GM19397 (cell line): ENCODE measurements at regions not wholly inside any gene's neighbourhood (a gene's known extent, or its start where the extent isn't known, plus 50 kb on each side); places are given as distances from the start of the nearest gene placed in this dataset.
A peak's percentile ranks its signal among the peaks of the same experiment; 100 is the strongest.
"Not testable (repeated sequence)": the region's sequence is repeated elsewhere in the genome, so short reads cannot be mapped to it uniquely, and the experiment has no call there.

ENCODE experiments used
- ATAC-seq: cut with Tn5 transposase; IDR thresholded peaks from one replicate; pipeline ENCODE4 v1.9.1; 2021; ENCODE audit warnings: mild to moderate bottlenecking, moderate library complexity; ENCODE audit not compliant: unreplicated experiment

DNA sequence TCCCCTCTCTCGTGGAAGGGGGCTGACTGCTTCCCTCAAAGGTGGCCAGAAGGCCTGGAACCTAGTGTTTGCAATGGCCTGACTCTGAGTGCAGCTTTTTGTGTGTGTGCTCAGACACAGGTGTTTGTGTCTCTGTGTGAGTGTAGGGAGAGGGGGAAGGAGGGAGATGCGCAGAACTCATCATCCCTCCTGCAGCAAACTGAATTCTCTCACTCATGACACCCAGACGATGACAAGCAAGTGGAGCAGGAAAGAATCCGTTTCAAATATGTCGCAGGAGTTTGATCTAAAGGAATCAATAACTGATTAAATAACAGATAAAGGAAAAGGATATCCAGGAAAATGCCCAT lies 101.4 kb downstream of the TNFAIP3 start:
- no peak for ATAC-seq

DNA sequence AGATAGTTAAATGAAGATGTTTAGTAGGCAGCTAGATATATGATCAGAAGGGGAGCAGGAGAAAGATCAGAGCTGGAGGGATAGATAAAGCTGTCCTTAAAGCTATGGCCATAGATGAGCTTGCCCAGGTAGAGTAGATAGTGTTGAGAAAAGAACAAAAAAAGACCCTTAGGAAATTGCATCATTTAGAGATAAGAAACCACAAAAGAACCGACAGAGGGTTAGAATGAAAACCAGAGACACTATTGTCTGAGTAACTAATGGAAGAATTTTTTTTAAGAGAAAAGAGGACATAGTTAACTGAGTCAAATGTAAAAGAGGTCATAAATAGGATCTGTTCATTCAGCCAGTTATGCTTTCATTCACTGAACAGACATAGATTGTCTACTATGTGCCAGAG lies 101.8 kb downstream of the TNFAIP3 start:
- ATAC-seq, result no peak

DNA sequence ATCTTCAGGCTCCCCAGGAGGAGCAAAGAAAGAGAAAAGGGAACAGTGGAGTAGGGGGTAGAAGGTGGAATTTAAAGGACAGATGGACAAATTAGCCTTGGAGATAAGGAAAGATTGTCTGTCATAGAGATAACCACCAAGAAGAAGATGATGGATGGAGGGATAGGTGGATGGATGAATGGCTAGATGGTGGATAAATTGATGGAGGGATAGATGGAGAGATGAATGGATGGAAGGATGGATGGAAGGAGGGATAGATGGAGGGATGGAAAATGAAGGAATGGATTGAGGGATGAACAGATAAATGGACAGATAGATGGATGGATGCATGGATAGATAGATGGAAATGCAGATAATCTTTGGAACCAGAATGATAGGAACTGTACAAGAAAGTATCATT lies 102.8 kb downstream of the TNFAIP3 start:
- ATAC-seq, result no peak

DNA sequence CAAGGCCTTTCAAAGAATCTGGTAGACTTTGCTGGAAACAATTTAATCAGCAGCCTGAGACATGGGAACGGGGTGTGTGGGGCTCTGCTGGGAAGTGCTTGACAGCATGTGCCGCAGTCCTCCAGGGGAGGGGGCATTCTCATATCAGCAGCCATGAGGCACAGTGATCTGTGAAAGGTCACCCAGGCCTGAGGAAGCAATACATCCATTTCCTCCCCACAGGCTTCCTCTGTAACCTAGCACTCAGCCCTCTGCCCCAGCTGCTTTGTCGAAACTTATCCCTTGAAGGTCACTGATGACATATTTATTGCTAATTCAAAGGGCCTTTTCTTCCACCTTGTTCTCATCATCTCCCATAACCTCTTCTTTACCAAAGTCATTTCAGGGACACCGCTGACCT lies 103.3 kb downstream of the TNFAIP3 start:
- ATAC-seq, result peak; percentile 66

DNA sequence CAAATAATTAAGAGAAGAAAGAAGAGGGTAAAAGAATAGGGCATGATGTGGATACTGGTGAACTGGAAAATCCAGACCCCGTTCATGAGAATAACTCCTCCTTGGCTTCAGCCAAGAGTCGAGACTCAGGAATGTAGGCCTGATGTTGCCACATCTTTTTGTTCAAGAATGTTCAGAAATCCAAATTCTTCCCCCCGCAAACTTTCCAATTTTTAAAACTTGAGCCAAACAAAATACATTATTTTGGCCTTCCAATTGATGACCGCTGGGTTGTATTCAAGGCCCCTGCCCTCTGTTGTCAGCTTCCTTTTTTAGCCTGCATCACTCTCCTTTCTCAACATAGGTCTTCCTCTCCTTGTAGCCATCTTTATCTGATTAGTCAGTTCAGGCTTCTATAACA lies 106.1 kb downstream of the TNFAIP3 start:
- no peak for ATAC-seq

DNA sequence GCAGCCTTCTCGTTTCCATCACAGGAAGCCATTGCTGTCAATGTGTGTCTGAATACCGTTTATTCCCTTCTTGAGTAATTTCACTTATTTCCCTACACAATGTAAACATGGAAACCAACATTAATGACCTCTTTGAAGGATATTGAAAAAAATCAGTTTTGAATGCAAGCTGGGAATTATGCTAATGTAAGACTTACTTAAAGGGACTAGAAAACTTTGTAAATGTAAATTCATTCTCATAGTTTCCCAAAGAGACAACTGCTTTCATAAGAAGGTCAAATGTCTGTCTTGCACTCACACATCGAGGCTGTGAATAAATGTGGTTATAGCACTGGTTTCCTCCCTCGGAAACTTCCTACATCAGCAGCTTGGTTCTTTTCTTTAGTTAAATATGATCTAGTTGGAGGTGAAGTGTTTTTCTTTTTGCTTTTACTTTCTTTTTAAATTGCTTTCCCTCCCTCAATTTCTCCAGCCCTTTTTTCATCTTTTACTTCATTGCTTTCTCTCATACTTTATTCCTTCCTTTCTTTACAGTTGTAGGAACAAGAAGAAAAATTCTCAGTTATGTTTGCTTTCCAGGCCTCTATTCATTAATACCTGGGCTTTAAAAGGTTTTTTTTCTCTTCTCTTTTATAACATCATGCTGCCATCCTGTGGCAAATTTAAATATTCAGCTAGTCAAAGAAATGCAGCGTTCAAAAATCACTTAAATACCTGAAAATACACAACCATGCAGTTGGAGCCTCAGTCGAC lies 108.3 kb downstream of the TNFAIP3 start:
- no peak for ATAC-seq

DNA sequence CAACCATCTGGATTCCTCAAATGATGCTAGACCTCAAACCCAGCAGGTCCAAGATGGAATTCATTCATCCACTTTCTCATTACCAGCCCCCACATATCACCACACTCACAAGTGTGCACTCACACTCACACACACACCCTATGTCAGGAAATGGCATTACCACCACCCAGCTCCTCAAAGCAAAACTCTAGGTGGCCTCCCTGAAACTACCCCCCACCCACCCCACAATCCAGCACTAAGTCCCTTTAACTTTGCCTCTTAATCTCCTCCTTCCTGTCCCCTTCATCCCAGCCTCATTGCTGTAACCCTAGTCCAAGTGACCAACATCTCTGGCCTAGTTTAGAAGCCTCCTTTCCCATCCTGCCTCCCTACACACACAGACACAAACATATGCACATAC lies 109.4 kb downstream of the TNFAIP3 start:
- no peak for ATAC-seq

DNA sequence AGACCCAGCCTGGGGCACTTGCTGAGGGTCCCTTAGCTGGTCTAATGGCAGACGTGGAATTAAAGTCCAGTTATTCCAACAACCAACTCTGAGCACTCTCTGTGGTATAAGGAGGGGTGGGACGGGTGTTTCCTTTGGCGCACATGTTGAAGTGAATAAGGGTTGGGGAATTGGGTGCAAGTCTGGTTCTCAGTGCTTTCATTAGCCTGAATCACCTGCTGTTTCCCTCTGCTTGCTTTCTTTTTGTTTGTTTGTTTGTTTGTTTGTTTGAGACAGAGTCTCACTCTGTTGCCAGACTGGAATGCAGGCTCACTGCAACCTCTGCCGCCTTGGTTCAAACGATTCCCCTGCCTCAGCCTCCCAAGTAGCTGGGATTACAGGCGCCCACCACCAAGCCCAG lies 110.1 kb downstream of the TNFAIP3 start:
- no peak for ATAC-seq

DNA sequence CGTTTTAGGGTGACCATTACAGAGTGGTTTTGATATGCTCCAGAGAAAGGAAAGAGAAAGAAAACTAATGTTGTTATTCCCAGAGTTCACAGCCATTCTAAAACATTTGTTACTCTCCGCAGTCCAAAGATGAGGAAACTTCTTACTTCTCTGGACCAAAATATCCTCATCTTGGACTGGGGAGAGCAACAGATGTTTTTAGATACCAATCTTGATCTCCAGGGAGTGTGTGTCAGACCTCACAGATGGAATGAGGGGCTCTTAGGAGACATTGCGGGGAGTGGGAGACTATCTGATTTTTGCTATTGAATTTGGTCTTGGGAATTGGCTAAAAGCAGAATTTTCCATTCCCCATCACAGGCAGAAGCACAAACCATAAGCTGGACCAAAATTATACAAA lies 110.8 kb downstream of the TNFAIP3 start:
- no peak for ATAC-seq

DNA sequence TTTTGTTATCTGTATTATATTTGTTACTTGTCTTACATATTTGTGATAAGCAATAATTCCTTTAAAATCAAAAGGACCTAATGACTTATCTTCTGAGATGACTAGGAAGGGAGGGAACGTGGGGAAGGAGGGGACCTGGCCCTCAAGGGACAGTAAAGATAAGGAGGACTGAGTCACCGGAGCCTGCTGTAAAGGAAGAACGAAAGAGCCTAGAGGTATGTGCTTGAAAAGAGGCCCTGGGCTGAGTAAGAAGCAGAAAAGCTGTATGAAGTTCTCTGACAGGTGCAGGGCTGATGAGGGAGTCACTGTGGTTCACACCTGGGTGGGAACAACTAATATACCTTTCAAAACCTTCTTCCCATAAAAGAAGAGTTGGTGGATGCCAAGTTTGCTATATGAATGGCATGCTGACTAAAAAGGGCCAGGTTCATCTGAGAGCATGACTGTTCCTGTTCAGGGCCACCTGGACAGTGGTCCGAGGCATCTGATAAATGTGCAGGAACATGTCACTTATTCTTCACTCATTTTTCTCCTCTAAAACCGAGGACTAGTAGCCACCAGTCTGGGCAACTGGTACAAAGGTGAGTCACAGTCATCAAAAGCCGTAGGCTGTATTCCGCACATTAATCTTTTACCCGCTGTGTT lies 111.3 kb downstream of the TNFAIP3 start:
- no peak for ATAC-seq

DNA sequence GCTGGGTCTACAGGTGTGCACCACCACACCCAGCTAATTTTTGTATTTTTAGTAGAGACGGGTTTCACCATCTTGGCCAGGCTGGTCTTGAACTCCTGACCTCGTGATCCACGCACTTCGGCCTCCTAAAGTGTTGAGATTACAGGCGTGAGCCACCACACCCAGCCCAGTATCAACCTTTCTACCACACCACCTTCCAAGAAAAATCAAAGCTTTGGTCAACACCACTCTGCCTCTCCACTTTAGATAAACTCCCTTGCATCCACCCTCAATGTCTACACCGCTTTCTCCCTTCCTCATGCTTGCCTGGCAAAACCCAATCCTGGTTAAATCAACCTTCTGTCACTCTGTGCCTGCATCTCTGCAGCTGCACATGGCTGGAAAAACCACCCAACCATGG lies 112.2 kb downstream of the TNFAIP3 start:
- ATAC-seq, result not testable (repeated sequence)

DNA sequence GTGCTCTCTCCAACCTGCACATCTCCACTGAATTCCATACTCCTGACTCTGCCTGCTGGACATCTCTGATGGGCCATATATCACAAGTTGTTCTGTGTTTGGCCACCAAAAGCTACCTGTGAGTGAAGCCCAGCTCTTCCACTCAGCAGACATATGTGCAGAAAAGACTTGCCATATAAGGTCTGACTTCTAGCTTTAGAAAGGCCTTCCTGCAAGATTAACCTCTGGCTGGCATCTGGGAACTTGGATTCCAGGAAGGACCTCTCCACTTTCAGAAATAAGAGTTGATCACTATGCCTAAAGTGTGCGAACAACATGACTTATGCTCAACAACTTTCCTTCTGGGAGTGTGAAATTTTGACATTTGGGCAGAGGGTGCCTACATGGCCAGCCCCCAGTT lies 113.7 kb downstream of the TNFAIP3 start:
- ATAC-seq, result no peak

DNA sequence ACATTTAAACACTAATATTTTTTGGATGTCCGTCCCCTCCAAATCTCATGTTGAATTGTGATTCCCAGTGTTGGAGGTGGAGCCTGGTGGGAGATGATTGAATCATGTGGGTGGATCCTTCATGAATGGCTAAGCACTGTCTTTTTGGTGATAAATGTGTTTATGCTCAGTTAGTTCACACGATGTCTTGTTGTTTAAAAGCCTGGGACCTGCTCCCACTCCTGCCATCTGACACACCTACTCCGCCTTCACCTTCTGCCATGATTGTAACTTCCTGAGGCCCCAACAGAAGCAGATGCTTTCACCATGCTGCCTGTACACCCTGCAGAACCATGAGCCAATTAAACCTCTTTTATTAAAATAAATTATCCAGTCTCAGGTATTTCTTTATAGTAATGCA lies 114.7 kb downstream of the TNFAIP3 start:
- ATAC-seq, result no peak

DNA sequence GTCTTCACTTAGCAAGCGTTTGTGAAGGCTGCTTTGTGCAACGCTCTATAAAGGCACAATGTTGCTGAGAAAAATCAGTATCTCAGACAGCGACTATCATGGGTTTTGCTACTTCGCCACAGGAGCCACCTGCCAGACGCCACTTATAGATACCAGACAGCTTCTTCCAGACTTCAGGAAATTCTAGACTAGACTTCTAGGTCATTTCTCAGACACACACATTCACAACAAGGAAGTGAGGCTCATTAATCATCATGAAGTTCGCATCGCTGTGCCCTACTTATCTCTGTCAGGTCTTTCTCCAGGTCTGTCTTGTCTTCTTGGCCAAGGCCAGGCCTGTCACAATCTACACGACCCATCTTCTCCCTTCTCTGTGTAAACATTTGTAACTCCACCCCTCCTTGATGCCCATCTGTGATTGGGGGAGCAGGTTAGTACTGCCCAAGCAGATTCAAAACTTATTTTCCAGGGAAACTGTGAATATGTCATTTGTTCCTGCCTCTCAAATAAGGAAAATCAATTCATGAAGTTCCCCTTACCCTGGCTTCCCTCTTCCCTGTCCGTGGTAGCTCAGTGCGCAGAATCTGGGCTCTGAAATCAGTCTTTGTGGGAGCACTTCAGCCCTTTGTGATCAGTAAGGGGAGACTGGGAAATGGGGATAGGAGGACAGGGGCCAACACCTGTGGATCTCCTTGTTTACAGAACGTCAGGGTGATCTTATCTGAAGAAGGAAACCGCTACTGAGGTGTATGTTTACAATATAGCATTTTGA lies 115.5 kb downstream of the TNFAIP3 start:
- ATAC-seq, result no peak

DNA sequence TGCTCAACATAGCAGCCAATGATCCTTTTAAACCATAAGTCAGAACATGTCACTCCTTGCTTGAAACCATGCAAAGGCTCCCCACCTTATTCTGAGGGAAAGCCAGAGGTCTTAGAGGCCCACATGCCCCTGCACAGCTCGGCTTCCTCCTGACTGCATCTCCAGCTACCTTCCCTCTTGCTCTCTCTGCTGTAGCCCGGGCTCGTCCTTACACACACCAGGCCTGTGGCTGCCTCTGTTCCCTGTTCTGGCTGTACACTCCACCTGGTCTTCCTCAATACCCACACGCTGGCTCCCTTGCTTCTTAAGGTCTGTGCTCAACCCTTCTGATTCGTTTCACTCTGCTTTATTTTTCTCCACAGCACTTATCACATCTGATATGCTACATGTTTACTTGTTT lies 116.2 kb downstream of the TNFAIP3 start:
- no peak for ATAC-seq

DNA sequence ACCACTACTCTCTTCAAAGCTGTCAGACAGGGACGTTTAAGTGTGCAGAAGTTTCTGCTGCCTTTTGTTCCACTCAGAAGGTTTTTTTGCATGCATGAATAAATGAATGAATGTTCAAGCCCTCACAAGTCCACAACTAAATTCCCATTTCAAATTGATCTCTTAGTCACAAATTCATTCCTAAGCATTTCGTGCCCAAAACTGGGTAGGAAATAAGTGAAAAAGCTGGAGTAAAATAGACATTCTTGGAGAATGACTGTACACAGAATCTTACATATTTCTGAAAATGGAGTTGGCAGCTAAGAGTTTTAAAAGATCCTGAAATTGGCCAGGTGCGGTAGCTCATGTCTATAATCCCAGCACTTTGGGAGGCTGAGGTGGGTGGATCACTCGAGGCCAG lies 117.6 kb downstream of the PERP start:
- ATAC-seq, result no peak

DNA sequence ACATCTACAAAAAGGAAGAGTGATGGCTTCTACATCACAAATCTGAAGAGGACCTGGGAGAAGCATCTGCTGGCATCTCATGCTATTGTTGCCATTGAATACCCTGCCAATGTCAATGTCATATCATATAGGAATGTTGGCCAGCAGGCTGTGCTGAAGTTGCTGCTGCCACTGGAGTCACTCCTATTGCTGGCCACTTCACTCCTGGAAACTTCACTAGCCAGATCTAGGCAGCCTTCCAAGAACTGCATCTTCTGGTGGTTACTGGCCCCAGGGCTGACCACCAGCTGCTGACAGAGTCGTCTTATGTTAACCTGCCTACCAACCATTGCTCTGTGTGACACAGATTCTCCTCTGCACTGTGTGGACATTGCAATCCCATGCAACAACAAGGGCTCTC lies 111.8 kb downstream of the PERP start:
- ATAC-seq, result no peak

DNA sequence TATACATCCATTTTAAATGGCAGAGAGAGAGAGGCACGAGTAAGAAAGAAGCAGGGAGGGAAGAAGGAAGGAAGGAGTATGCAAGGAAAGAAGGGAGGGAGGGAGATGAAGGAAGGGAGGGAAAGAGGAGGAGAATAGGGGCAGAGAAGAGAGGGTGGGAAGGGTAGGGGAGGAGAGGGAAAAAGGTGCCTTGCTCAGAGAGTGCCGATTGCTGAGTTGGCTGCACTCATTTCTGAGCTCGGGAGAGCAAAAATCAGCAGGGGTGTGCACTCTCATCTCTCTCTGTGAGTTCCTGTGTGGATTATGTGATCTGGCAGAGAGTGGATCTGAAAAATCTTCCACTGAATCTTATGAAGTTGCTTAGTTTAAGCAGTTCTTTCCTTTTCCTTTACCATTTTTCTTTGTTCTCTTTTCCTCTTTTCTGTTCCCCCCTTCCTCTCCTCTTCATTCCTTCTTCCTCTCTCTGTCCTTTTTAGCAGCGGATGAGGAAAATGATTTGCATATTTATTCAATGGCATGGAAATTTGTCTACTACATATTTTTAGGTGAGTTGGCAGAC lies 108.7 kb downstream of the PERP start:
- ATAC-seq, result no peak

DNA sequence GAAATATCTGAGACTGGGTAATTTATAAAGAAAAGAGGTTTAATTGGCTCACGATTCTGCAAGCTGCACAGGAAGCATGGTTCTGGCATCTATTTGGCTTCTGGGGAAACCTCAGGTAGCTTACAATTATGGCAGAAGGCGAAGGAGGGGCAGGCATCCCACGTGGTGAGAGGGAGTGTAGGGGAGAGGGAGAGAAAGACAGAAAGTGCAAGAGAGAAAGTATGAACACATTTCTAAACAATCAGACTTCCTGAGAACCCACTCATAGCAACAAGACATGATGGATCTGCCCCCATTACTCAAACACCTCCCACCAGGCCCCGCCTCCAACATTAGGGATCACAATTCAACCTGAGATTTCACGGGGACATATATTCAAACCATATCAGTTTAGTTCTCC lies 107.4 kb downstream of the PERP start:
- no peak for ATAC-seq

DNA sequence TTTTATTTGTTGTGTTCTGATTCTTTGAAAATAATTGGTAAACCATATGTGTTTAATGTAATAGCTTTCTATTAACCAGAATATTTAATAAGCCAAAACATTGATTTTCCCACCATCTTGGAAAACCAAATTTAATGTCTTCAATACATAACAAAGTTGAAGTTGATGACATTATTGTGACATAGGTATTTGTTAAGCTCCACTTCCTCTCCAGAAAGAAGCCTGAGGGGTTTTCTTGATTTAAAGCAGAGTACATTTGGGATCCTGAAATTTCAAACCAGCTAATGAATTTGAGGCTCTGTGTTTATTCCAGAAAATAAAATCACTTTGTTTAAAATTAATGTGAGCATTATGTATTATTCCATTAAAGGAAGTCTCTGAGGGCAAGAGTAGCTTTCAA lies 106.3 kb downstream of the PERP start:
- ATAC-seq, result no peak

DNA sequence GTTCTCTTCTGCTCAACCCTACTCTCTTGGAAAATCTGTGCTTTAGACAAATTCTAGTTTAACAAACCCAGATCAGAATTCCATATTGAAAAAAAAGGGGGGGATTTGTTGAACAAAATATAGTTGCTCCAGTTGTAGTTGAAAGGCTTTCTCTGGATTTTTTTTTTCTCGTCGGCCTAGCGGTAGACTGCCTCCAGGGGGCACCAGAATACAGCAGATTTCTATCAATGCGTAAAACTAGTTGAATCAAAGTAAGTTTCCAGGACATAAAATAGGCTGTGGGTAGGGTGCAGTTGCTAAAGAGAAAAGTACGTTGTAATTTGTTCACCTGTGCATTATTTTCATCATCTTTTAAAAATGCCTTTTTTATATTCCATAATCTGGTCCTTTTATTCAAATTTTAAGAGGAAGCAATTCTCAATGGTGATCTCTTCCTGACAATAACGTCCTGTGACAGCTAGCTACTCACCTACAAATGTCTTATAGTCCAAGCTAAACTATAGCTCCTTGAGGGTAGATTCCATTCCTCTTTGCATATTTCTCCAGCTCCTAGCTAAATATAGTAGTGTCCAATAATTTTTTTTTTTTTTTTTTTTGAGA lies 105.4 kb downstream of the PERP start:
- ATAC-seq, result no peak
